ENCODE measurements at regions not wholly inside any gene's neighbourhood (a gene's known extent, or its start where the extent isn't known, plus 50 kb on each side); places are given as distances from the start of the nearest gene placed in this dataset.
"Not testable (repeated sequence)": the region's sequence is repeated elsewhere in the genome, so short reads cannot be mapped to it uniquely, and the experiment has no call there.

DNA sequence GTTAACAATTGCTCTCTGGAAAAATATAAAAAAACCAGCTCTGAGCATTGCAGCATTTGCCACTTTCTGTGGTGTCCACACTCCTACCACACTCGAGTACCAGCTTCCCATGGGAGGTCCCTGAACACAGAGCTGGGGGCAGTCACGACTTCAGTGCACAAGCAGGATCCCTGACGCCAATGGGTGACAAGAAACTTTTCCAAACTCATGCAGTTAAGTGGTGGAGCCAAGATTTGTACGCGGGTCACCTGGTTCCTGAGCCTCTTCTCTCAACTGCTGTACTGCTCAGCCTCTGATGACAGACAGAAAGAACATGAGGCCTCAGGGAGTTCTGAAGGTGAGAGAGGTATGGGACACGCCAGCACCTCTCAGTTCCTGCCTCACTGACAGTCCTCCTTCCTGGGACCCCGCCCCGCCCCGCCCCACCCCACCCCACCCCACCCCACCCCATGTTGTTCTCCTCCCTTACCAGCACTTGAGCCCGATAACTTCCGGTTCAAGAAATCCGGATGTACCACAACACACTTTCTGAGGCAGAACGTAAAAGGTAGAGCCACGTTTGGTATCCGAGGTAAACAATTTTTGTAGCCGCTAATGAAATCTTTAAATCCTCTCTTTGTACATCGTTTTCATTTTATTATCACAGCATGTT is 287.6 kb downstream of the MYCN start:
- FAIRE-seq = no peak

DNA sequence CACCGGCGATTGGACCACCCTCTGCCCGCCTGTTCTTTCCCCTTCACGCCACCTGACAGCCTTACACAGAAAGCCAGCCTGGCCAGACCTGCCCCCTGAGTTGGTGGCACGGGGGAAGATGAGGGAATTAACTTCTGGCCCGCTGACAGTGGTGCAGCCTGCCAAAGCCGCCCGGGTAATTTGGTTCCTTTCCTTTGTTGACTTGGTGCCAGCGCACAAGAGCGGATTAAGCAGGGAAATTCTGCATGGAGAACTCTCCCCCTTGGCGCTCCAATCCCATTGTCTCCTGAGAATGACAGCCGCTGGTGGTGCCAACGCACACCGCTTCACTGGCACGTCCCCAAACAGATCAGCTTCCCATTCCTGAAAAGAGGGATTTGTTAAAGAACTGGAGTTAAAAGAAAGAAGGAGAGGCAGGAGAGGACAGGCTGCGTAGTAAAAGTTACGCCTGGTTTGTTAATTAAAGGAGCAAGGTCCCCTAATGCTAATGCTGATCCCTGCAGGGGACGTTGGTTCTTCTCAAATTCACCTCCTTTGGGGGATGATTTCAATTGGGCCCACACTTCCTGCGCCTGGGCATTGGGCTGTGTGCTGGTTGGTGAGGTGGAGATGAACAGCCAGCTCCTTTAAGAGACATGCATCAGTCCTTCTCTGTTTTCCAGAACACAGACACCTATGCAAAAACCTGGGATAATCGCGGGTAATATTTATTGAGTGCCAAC is 286.8 kb downstream of the MYCN start:
- no peak for FAIRE-seq

DNA sequence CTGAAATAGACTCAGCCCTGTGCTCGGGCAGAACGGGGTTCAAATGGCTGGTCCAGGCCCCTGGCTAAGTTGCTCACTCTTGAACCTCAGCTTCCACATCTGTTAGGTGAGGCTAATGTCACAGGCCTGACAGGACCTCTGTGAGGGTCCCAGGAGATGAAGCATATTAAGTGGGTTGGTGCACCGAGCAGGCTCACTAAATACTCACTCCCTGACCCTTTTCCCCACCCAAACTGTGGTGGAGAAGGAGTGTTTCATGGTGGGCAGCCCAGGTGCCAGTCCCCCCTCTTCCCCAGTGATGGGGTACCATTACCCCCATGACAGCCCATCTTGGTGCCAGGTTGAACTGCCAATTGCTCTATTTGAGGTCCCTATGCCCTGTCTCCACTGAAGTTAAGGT is 286.0 kb downstream of the MYCN start:
- FAIRE-seq = no peak

DNA sequence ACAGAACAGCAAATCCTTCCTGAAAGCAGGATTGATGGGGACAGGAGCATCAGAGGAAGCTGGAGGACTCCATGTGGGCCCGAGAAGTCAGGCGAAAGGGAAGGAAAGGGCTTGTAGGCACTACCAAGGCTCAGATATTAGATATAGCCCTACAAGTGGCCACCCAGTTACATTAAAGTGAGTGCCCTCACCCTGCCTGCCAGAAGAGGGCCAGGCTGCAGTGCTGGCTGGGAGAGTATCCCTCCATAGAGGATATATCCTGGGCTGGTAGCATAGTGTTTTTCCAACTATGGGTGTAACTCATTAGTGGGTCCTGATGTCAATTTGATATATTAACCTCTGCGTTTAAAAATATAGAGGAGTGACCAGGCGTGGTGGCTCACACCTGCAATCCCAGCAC is 285.2 kb downstream of the MYCN start:
- FAIRE-seq = no peak

DNA sequence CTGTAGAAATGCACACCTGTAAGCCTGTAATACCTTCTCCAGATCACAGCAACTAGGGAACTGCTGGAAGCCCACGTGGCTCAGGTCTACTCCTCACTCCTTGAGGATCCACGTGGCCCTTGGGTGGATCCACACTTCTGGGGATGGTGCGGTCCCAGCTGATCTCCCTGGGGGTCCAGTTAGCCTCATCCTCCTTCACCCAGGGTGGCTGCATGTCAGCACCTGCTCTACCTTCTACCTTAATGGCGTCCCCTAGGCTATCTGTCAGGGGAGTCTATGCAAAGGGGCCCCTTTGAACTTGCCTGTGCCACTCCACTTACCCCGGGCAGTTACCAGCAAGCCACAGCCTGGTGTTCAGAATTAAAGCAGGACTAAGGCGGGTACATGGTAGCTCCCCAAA is 284.7 kb downstream of the MYCN start:
- FAIRE-seq = no peak

DNA sequence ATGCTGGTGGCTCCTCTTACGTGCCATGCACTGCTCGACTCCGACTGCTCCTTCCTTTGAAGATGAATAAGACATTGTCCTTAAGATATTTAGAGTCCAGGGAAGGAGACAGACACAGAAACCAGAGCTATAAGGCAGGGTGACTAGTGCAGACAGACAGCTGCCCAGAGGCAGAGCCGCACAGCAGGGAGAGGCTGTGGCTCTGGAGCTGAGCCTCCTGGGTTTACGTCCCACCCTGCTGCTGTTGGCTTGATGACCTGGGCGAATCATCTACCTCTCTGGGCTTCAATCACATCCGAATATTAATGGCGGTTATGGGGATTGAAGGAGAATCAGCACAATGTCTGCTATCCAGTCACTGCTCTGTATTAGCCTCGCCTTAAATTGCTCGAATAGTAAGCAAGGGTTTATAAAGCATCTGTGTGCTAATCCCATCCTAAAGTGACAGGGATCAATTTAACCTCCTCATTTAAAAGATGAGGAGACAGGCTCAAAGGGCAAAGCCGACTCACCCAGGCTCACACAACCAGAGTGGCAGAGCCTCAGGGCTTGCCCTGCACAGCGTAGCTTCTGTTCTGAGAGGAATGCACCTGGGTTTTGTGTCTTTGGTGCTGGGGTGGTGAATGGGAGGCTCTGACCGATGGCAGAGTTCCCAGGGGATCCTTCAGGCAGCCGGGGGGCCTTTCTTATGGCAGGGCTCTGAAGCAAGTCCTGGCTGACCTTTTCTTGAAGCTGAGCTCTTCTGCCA is 284.1 kb downstream of the MYCN start:
- no peak for FAIRE-seq

DNA sequence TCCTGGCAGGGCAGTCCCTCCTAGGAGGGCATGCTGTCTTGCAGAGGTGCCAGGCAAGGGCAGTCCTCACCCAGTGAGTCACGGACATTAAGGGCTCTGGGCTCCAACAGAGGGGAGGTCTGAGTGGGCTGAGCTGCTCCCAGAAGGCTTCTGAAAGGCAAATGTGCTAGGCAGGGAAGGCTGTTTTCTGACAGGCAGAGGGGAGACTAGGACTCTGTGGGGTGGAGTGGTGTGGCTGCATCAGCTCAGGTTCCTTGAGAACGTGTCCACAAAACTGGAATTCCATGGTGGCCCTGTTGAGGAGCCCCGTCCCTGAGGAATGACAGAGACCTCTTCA is 283.5 kb downstream of the MYCN start:
- FAIRE-seq = no peak

DNA sequence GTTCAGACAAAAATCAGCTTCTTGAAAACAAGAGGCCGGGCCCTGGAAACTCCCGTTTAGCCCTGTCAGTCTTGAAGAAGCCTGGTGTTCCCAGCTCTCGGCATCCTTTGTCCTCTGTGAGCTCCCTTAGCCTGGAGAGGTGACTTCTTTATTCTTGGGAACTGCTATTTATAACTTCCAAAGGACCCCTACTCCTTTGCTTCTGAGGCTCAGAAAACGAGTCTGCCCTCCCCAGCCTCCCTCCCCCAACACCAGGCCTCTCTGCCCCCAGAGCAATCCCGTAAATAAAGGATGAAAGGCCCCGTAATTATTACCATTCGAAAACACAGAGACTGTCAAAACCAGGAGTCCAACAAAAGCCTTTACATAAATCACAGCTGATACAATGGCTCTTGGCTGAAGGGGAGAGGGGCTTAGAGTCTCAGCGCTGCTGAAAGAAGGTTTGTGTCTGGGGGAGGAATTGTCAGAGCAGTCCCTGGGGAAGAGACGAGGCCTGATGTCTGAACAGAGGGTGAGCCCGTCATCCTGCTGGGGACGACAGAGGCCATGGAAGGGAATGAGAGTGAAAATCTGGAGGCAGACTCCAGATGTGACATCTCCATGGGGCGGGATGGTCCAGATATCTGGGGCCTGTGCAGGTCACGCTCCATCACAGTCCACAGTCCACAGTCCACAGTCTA is 283.0 kb downstream of the MYCN start:
- FAIRE-seq = no peak

DNA sequence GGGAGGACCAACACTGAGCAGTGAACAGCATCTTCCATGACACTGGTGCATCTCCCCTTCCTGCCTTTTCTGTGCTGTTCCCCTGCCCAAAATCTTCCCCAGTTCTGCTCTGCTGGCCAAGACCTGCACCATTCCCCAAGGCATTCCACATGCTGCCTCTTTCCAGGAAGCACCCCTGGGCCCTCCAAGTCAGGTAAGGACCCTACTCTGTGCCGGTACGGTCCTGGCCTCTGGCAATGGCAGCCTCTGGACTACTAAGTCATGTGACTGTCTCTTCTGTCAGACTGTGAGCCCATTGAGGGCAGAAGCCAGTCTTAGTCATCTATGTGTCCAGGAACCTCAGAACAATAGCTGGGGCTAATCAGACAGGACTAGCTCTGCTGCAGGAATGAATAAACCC is 282.0 kb downstream of the MYCN start:
- no peak for FAIRE-seq

DNA sequence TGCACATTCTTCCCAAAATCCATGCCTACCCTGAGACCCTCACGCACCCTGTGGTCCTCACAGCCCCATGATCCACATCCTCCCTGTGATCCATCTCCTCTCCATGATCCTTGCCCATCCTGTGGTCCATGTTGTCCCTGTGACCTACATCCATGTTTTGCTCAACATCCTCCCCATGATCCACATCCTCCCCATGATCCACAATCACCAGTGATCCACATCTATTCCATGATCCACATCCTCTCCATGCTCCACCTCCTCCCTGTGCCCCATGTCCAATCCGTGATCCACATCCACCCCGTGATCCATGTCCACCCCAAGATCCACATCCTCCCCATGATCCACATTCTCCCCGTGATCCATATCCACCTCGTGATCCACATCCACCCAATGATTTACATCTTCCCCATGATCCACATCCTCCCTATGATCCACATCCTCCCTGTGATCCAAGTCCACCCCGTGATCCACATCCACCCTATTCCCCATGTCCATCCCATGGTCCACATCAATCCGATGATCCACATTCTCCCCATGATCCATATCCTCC is 281.2 kb downstream of the MYCN start:
- no peak for FAIRE-seq

DNA sequence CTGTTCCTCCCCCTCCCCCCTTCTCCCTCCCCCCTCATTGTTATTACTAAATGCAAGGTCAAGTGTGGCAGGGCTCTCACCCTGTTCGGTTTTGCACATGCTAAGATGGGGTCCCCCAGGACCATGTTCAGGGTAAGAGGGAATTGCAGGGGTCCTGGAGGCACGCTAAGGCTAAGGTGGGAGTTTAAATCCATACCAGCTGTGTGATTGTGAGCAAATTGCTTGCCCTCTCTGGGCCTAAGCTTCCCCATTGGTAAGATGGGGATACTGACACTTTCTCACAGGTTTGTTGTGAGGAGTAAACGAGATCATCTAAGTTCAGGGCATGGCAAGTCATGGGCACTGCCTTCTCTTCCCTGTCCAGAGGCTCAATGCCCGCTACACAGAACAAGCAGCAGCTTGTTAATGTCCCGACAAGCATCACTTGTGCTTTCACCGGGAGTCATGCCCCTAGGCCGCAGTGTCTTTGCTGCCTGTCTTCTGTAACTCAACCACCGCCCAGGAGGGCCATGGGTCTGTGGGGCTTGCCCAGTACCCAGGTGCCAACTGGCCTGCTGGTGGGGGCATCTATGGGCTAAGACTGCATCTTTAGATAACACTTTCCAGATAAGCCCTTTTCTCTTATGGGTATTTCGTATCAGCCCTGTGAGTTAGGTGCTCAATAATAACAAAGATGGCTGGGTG is 279.1 kb downstream of the MYCN start:
- no peak for FAIRE-seq

DNA sequence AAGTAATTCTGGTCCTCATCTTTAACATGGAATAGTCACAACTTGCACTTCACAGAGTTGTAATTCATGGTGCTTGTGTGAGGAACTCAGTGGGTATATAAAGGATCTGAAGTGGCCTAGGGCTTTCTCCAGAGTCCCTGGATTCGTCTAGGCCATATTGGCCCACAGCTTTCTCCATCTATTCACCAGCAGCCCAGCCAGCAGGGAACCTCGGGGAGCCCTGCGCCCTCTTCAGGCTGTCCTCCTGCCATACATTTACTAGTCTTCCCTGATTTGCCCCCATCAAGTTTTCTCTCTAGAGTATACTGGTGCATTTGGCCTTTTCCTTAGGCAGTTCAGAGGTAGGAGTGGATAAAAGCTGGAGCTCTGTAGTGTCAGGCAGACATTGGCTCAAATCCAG is 278.3 kb downstream of the MYCN start:
- no peak for FAIRE-seq

DNA sequence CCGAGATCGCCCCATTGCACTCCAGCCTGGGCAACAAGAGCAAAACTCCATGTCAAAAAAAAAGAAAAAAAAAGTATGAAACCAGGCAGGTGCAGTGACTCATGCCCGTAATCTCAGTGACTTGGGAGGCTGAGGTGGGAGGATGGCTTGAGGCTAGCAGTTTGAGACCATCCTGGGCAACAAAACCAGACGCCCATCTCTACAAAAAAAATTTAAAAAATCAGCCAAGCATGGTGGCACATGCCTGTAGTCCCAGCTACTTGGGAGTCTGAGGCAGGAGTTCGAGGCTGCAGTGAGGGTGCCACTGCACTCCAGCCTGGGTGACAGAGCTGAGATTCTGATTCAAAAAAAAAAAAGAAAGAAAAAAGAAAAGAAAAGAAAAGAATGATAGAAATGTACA is 277.8 kb downstream of the MYCN start:
- FAIRE-seq = no peak

DNA sequence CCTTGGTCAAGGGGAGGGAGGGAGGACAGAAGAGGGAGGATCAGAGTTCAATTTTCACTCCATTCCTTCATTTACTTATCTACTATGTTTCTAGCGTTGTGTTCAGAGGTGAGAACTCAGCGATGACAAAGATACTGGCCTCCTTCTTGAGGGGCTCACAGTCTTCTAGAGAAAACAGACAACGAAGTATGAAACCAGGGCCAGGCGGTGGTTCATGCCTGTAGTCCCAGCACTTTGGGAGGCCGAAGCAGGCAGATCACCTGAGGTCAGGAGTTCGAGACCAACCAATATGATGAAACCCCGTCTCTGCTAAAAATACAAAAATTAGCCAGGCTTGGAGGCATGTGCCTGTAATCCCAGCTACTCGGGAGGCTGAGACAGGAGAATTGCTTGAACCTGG is 277.4 kb downstream of the MYCN start:
- FAIRE-seq = not testable (repeated sequence)

DNA sequence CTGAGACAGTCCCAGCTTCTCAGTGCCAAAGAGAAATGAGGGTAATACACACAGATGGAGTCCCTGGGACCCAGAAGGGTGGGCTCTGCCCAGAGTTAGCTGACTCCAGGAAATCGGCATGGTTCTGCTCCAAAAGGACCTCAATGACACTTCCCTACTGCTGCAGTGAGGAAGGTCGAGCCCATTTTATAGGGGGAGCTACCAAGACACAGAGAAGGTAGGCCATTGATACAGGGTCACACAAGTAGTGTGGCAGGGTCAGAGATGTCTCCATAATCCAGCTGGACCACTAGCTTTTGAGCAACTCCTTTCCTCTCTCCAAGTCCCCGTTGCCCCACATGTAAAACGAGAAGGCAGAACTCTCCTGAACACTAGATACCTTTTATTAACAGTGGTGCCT is 276.9 kb downstream of the MYCN start:
- FAIRE-seq = no peak

DNA sequence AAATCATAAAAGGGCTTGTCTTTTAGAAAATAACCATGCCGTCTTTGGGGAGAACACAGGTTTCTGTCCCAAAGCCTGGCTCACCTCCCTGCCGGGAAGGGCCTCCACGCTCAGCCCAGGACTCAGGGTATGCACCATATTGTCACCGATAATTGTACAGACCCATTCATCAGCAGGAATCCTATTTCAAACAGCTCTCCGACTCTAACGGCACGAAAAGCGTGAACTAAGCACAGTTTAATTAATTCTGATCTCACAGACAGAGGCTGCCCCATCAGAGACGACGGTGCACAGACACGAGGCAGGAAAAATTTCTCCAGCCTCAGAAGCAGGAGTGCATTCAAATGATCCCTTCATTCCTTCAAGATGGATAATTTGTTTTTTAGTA is 276.2 kb downstream of the MYCN start:
- no peak for FAIRE-seq

DNA sequence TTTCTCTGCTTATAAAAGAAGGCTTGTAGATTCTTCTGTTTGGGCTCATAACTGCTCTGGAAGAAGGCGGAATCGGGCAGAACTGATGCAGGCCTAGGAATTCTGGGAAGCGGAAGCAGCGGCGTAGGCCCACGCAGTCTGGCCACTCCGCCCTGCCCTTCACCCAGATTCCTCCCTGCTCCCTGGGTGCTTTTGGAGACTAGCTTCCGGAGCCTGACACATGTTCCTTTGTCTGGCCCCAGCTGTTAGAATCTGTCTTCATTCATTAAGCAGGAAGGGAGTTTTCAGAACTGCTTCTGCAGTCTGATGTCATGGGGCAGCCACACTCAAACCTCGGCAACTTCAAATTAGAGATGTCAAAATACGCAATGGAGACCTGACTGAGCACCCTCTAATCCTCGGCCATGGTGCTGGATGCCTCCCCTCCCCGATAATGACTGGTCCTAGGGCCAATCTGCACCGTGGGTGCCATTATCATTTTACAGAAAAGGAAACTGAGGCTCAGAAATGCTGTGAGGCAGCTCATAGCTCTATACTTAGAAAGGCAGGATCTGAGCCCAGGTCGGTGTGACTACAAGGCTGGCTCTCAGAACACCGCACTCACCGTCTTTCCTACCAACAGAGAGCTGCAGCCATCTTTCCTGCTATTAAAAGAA is 275.7 kb downstream of the MYCN start:
- no peak for FAIRE-seq

DNA sequence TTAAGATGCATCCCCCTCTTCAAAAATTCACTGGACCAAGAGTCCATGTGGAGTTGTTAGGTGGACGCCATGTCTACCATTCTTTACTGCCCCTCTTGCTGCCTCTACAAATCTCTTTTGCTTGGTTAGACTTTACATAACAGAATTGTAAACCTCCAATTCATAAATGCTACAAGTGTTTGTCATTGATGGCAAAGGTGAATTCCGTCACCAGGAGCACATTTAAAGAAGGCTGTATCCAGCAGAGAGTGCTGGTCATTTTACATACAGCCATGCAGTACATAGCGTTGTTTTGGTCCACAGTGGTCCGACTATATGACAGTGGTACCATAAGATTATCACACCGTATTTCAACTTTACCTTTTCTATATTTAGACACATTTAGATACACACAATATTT is 274.5 kb downstream of the MYCN start:
- FAIRE-seq = no peak

DNA sequence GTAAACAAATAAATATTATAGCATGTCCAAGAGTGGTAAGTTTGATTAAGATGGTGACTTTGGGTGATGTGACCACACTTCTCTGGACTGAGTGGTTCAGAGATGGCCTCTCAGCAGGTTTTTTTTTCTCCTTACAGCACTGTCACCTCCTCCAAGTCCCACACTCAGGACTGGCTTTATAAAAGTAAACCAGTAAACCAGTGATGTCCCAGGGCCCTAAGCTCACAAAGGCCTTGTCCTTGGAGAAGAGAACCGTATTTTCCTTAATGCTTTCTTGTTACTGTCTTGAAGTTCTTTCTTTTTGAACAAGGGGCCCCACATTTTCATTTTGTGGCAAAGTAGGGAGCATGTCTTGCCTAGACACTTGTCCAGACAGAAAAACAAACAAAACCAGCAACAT is 274.0 kb downstream of the MYCN start:
- FAIRE-seq = no peak

DNA sequence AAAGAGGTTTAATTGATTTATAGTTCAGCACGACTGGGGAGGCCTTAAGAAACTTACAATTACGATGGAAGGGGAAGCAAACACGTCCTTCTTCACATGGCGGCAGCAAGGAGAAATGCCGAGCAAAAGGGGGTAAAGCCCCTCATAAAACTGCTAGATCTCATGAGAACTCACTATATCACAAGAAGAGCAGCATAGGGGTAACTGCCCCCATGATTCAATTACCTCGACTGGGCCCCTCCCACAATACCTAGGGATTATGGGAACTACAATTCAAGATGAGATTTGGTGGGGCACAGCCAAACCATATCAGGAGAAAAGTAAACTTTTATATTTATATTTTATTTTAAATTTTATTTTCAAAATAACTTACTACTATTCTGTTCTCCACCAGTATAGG is 272.0 kb downstream of the MYCN start:
- no peak for FAIRE-seq

DNA sequence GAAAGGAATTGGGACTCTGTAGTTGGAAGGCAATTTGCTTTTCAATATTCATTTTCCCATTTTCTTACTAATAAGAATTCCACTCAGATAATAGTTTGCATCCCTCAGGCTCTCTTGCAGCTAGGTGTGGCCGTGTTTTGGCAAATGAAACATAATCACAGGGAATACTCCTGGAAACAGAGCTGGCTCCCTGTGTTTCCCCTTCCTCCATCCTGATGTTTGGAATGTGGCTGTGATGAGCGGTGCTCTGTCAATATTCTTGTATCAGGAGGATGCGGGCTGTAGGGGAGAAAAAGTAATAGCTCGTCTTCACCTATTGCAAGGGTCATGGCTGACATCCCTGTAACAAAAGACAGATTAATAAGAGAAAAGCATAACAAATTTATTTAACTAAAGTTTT is 271.0 kb downstream of the MYCN start:
- FAIRE-seq = no peak

DNA sequence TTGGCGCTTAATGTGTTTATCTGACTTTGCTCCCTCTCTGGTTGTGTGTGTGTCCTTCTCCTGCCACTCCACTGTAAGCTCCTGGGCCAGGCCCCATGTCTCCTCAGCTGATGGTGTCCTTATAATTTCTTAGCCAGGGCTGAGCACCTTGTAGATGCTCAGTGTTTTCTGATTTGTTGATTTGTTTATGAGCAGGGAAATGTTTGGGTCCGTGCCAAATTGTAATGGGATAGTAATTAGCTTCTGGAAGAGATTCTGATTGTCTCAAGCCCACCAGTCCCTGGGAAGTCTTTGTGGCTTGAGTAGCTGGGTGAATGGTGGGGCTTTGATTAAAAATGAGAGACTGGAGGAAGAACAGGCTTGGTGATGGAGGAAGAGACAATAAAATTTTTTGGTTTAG is 270.5 kb downstream of the MYCN start:
- no peak for FAIRE-seq
